Testis (tissue), 2 donors: ENCODE measurements at regions not wholly inside any gene's neighbourhood (a gene's known extent, or its start where the extent isn't known, plus 50 kb on each side); places are given as distances from the start of the nearest gene placed in this dataset.

Source experiments
- POLR2A ChIP-seq: fragments of 450-650 bp; IDR thresholded peaks from one replicate; pipeline ENCODE4 v1.6.1; 2017; ENCODE audit warnings: antibody characterized with exemption, mild to moderate bottlenecking, moderate library complexity
- TF ChIP-seq, protein P1 (sequence below), 3 experiments: fragments of 450-650 bp in 2 of 3; fragments of 200-600 bp in 1 of 3; sonication (generic) in 1 of 3; IDR thresholded peaks; one replicate each; pipeline ENCODE4 v1.5.1; 2016 to 2019; ENCODE audit warnings: antibody characterized with exemption in 3 of 3, mild to moderate bottlenecking in 2 of 3, moderate library complexity in 1 of 3

DNA sequence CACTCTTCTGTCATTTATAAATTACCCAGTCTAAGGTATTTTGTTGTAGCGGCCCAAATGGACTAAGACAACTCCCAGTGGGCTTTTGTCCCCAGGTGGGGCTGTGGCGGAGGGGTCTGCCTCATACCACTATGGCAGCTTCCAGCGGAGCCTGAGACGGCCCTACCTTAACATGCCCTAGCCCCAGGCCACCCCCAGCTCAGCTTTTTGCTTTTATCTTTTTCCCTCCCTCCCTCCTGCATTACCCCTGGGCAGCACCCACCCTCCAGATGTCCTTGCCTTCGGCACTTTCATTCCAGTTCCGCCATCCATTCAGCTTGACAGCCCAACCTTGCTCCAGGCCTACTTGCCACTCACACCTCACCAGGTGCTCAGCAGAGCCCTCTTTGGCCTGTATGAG lies 307.3 kb downstream of the PTPRU start:
- TF ChIP-seq POLR2A: no peak
- TF ChIP-seq, protein P1, sequence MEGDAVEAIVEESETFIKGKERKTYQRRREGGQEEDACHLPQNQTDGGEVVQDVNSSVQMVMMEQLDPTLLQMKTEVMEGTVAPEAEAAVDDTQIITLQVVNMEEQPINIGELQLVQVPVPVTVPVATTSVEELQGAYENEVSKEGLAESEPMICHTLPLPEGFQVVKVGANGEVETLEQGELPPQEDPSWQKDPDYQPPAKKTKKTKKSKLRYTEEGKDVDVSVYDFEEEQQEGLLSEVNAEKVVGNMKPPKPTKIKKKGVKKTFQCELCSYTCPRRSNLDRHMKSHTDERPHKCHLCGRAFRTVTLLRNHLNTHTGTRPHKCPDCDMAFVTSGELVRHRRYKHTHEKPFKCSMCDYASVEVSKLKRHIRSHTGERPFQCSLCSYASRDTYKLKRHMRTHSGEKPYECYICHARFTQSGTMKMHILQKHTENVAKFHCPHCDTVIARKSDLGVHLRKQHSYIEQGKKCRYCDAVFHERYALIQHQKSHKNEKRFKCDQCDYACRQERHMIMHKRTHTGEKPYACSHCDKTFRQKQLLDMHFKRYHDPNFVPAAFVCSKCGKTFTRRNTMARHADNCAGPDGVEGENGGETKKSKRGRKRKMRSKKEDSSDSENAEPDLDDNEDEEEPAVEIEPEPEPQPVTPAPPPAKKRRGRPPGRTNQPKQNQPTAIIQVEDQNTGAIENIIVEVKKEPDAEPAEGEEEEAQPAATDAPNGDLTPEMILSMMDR (IDR thresholded peaks at IDR 0.05): no peak
